ENCODE measurements at regions not wholly inside any gene's neighbourhood (a gene's known extent, or its start where the extent isn't known, plus 50 kb on each side); places are given as distances from the start of the nearest gene placed in this dataset.

DNA sequence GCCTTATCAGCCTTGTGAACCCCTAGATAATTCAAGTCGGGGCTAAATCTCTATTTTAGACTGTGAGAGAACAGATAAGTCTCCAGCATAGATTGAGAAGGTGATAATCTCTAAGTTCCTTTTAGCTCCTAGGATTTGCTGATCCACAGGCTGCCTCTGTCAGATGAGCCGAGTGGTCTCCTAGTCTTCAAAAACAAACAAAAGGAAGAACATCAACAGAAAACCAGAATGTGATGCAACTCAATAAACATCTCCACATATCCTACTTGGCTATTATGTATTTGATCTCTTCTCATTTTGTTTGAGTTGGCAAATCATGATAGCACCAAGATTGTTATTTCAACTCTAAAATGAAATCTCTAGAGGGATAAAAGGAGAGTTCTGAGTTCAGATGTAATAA is 88.4 kb upstream of the SLC7A11 start:
- peak overlapping the region; percentile 48; the same call in 1 of the 2 replicates for H3K27ac ChIP-seq
- TF ChIP-seq, protein P1, sequence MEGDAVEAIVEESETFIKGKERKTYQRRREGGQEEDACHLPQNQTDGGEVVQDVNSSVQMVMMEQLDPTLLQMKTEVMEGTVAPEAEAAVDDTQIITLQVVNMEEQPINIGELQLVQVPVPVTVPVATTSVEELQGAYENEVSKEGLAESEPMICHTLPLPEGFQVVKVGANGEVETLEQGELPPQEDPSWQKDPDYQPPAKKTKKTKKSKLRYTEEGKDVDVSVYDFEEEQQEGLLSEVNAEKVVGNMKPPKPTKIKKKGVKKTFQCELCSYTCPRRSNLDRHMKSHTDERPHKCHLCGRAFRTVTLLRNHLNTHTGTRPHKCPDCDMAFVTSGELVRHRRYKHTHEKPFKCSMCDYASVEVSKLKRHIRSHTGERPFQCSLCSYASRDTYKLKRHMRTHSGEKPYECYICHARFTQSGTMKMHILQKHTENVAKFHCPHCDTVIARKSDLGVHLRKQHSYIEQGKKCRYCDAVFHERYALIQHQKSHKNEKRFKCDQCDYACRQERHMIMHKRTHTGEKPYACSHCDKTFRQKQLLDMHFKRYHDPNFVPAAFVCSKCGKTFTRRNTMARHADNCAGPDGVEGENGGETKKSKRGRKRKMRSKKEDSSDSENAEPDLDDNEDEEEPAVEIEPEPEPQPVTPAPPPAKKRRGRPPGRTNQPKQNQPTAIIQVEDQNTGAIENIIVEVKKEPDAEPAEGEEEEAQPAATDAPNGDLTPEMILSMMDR (conservative IDR thresholded peaks at IDR 0.05): no peak

DNA sequence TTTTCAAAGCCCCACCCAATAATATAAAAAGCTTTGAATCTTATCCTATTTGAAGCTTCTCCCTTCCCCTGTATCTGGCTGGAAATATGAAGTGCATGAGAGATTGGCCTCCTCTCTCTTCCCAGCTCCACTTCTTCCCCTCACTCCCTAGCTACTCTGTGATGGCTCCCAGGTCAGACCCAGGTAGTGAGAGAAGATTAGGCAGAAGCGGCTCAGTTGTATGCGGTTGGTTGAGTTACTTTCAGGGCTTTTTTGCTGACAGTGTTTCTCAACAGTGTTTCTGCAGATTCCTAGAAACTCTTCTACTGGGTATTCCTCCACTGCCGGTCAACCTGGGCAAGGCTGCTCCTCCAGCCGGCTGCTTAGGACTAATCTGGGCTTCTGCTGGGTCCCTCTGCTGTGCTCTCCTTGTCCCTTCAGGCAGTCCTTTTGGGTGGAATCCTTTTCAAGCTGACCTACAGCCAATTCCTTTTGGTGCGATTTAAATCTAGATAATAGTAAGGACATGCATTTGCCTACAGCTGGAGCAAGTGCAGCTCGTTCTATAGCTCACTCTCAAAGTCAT is 87.4 kb upstream of the SLC7A11 start:
- TF ChIP-seq, protein P1 (conservative IDR thresholded peaks at IDR 0.05): no peak
- H3K27ac ChIP-seq: peak overlapping the region; percentile 48; the same call in 1 of the 2 replicates

GRCh38 chr4:138327338-138327737 is 85.2 kb upstream of the SLC7A11 start:
- H3K27ac ChIP-seq: no peak overlapping the region
- TF ChIP-seq, protein P1 (conservative IDR thresholded peaks at IDR 0.05): no peak

GRCh38 chr4:138320831-138321230 is 78.7 kb upstream of the SLC7A11 start:
- TF ChIP-seq, protein P1 (conservative IDR thresholded peaks at IDR 0.05): no peak

GRCh38 chr4:138320030-138320429 is 77.9 kb upstream of the SLC7A11 start:
- no peak overlapping the region for H3K27ac ChIP-seq
- TF ChIP-seq, protein P1 (conservative IDR thresholded peaks at IDR 0.05): no peak

More at GRCh38 chr4:138320831-138321230, 78.7 kb upstream of the SLC7A11 start:
- no peak overlapping the region for H3K27ac ChIP-seq

GRCh38 chr4:138317175-138317748 is 75.1 kb upstream of the SLC7A11 start:
- H3K27ac ChIP-seq: no peak overlapping the region
- TF ChIP-seq, protein P1 (conservative IDR thresholded peaks at IDR 0.05): no peak

DNA sequence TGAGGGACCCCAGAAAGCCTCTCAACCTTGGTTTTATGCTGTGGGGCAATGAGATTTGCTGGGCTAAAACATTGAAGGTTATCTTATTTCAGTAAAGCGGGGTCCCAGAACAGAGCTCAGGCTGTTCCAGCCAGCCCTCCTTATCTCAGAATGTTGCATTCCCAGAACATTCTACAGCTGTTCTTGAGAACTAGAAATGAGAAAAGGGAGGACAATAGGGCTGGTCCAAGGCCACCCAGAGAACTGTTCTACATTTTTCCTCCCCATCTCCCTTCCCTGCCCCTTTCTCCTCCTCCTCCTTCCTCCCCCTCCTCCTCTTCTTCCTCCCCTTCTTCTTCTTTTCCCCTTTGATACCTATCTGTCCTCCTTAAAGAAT is 70.4 kb upstream of the SLC7A11 start:
- TF ChIP-seq, protein P1 (conservative IDR thresholded peaks at IDR 0.05): no peak

More for the DNA sequence above, 70.4 kb upstream of the SLC7A11 start:
- H3K27ac ChIP-seq: no peak overlapping the region

All from VCaP (cell line).